Activated CD8-positive, alpha-beta T cell treated with anti-CD3 and anti-CD28 coated beads for 36 hours (primary cell): ENCODE measurements at regions not wholly inside any gene's neighbourhood (a gene's known extent, or its start where the extent isn't known, plus 50 kb on each side); places are given as distances from the start of the nearest gene placed in this dataset.
"Not testable (repeated sequence)": the region's sequence is repeated elsewhere in the genome, so short reads cannot be mapped to it uniquely, and the experiment has no call there.

ENCODE experiments used
- ATAC-seq: fragments of 200-7000 bp; cut with Tn5 transposase; one replicate; pipeline ENCODE4 v1.10.0; 2021; ENCODE audit warnings: mild to moderate bottlenecking, moderate library complexity
- CTCF ChIA-PET: fragments of 350-600 bp; sonication (Branson Sonifier 250); formaldehyde crosslinking; loops from one replicate; lab custom pipeline; 2021; ENCODE audit warnings: antibody characterized with exemption; lab: Charles Lee
- POLR2A ChIA-PET: fragments of 350-600 bp; sonication (Branson Sonifier 250); formaldehyde crosslinking; loops from one replicate; lab custom pipeline; 2021; ENCODE audit warnings: antibody characterized with exemption; lab: Charles Lee
- DNase-seq: peaks from one replicate; pipeline ENCODE4 v3.0.0-alpha.2; 2020
- H3K27ac Mint-ChIP-seq: one replicate; pipeline ENCODE4 v1.8.0; 2021; ENCODE audit warnings: mild to moderate bottlenecking, mixed read lengths
- H3K27me3 Mint-ChIP-seq: one replicate; pipeline ENCODE4 v1.8.0; 2021; ENCODE audit warnings: mixed read lengths
- H3K36me3 Mint-ChIP-seq: one replicate; pipeline ENCODE4 v1.8.0; 2021; ENCODE audit warnings: low read depth, mixed read lengths
- H3K4me1 Mint-ChIP-seq: one replicate; pipeline ENCODE4 v1.8.0; 2021; ENCODE audit warnings: low read depth, mixed read lengths
- H3K4me3 Mint-ChIP-seq: one replicate; pipeline ENCODE4 v1.8.0; 2021; ENCODE audit warnings: mild to moderate bottlenecking, moderate library complexity, mixed read lengths
- H3K9me3 Mint-ChIP-seq: one replicate; pipeline ENCODE4 v1.8.0; 2021; ENCODE audit warnings: mixed read lengths
- CTCF ChIP-seq: fragments of 200-600 bp; IDR thresholded peaks from one replicate; pipeline ENCODE4 v1.8.0; 2022; ENCODE audit warnings: antibody characterized with exemption, mild to moderate bottlenecking
- intact Hi-C: fragments of 100-400 bp; cut with micrococcal nuclease; formaldehyde crosslinking; loops from one replicate; pipeline ENCODE4 v1.10.0; 2022

DNA sequence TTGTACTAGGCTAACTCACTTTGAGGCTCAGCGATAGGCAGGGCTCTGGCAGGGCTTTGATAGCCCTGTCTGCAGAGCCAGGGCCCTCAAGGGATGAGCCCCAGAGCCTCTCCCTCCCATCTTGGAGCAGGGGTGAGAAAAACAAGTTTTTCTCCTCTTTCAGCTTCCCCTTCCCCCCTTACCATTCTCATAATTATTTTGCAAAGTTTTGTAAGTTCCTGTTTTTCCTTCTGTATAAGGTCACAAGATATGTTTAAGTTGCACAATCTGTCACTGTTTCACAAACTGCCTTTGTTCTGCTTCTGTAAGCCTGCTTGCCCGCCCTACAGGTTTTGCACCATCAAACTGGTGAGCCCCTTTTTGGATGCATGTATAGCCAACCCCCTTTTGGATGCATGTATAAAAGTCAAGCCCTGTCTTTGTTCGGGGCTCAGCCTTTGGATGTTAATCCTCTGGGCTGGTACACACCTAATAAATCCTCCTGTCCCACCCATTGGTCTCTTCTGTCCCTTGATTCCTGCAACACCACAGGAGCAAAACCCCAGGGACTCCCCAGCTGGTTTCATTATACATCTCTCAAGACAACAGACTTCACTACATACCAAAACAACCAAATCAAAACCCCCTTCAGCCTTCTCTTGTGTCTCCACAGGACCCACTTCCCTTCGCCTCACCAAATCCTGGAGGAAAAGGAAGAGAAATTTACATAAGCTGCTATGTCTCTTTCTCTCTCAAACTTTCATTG, 52.5 kb upstream of the RESF1 start:
- no peak for ATAC-seq
- no peak overlapping the region for H3K27ac Mint-ChIP-seq
- CTCF ChIA-PET: interaction anchor here (1.3 kb wide), 1 partner anchor 16 kb away, joined by 3 read pairs; no protein-coding TSS in a partner anchor

DNA sequence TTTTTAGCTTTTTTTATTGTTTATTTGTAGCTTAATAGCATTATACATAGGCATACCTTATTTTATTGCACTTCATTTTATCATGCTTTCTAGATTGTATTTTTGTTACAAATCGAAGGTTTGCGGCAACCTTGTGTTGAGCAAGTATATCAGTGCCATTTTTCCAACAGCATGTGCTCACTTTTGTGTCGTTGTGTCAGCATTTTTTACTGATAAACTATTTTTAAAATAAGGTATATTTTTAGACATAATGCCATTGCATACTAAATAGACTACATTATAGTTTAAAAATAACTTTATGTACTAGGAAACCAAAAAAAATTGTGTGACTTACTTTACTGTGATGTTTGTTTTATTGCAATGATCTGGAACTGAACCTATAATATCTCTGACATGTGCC, 56.2 kb upstream of the RESF1 start:
- DNase-seq (no peak), ATAC-seq (no peak)
- Mint-ChIP-seq H3K4me3 (no peak overlapping the region), H3K36me3 (peaks cover 34% of the 10 kb centered on the region), H3K27me3 (no peaks in the 10 kb centered on the region), H3K27ac (no peak overlapping the region), H3K4me1 (peaks cover 29% of the 10 kb centered on the region), H3K9me3 (peaks cover 32% of the 10 kb centered on the region)
- TF ChIP-seq CTCF: no peak
- ChIA-PET POLR2A (no interaction called here), CTCF (no interaction called here)
- intact Hi-C loops: no loop called here

More for the DNA sequence above, 52.5 kb upstream of the RESF1 start:
- POLR2A ChIA-PET: no interaction called here
- TF ChIP-seq CTCF: no peak
- Mint-ChIP-seq H3K9me3 (peaks cover 26% of the 10 kb centered on the region), H3K36me3 (peaks cover 19% of the 10 kb centered on the region), H3K27me3 (no peaks in the 10 kb centered on the region), H3K4me1 (peaks cover 16% of the 10 kb centered on the region), H3K4me3 (no peak overlapping the region)
- intact Hi-C loops: no loop called here
- DNase-seq: no peak

DNA sequence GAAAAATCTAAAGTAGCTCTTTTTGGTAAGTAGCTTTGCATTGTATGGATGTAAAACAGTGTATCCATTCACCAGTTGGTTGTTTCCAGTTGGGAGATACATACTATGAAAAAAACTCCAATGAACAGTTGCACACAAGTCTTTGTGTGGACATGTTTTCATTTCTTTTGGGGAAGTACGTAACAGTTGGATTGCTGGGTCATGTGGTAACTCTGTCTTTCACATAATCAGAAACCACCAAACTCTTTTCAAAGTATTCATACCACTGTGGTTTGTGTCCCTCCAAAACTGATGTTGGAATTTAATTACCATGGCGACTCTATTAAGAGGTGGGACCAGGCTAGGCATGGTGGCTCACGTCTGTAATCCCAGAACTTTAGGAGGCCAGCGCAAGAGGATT, 58.9 kb upstream of the RESF1 start:
- Mint-ChIP-seq H3K27me3 (no peaks in the 10 kb centered on the region), H3K9me3 (peaks cover 29% of the 10 kb centered on the region), H3K4me1 (peaks cover 34% of the 10 kb centered on the region), H3K36me3 (peaks cover 42% of the 10 kb centered on the region), H3K4me3 (no peak overlapping the region), H3K27ac (no peak overlapping the region)
- ChIA-PET CTCF (no interaction called here), POLR2A (no interaction called here)
- DNase-seq (no peak), ATAC-seq (no peak)
- intact Hi-C loops: no loop called here
- TF ChIP-seq CTCF: no peak

DNA sequence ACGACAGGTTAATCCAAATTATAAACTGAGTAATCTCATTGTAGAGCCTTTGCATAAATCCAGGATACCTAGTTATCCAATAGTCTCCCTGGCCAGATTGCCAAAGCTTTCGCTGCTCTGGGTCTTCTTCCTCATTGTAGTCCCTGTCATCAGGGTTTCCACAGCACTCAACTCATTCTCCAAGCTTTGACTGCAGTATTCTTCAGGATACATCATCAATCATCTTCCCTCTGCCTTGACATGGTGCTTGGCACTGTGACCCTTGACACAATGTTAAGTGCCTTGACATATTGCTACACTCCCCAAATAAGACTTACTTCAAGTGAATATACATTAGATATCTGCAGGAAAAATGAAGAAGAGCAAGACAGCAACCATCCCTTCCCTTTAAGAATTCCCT, 60.1 kb upstream of the RESF1 start:
- Mint-ChIP-seq H3K4me3 (no peak overlapping the region), H3K9me3 (peaks cover 36% of the 10 kb centered on the region), H3K27ac (peak overlapping the region; percentile 98), H3K27me3 (no peaks in the 10 kb centered on the region), H3K4me1 (peaks cover 39% of the 10 kb centered on the region), H3K36me3 (peaks cover 52% of the 10 kb centered on the region)
- no peak for TF ChIP-seq CTCF
- ChIA-PET CTCF (no interaction called here), POLR2A (no interaction called here)
- ATAC-seq (no peak), DNase-seq (no peak)
- intact Hi-C loops: loop anchor here (5.0 to 10.0 kb wide), 3 partner anchors 94 to 174 kb away; partner anchors contain the start of gene AMN1

DNA sequence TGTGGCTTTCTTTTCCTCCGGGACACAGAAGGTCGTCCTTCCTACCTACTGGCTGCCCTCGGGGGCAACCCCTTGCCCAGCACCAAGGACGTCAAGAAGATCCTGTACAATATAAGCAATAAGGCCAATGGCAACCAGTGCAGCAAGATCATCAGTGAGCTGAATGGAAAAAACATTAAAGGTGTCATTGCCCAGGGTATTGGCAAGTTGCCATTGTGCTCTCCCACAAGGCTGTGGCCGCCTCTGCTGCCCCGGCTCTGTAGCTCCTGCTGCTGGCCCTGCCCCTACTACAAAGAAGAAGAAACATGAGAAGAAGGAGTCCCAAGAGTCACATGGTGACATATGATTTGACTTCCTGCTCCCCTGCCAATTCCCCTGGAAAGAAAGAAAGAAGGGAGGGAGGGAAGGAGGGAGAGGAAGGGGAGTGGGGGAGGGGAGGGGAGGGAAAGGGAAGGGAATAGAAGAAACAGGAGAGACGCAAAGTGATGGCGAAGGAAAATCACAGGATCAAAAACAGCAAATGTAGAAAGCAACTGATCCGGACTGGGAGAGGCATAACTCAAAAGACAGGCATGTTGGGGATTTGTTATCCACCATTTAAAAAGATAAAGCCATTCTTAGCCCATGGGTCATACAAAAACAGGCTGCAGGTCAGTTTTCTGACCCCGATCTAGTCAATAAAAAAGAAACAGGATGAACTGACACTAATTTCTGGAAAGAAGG, 61.3 kb upstream of the RESF1 start:
- Mint-ChIP-seq H3K27ac (peak overlapping the region; percentile 98), H3K9me3 (peaks cover 42% of the 10 kb centered on the region), H3K36me3 (peaks cover 61% of the 10 kb centered on the region), H3K27me3 (no peaks in the 10 kb centered on the region), H3K4me3 (peak overlapping the region; percentile 32), H3K4me1 (peaks cover 45% of the 10 kb centered on the region)
- DNase-seq (peak; percentile 56), ATAC-seq (no peak)
- CTCF ChIA-PET: interaction anchor here (0.5 kb wide), 1 partner anchor 192 kb away, joined by 3 read pairs; no protein-coding TSS in a partner anchor
- intact Hi-C loops: loop anchor here (2.0 to 10.0 kb wide), 5 partner anchors 67 to 239 kb away; partner anchors contain the start of genes AMN1 and ETFBKMT
- TF ChIP-seq CTCF: no peak
- POLR2A ChIA-PET: no interaction called here

DNA sequence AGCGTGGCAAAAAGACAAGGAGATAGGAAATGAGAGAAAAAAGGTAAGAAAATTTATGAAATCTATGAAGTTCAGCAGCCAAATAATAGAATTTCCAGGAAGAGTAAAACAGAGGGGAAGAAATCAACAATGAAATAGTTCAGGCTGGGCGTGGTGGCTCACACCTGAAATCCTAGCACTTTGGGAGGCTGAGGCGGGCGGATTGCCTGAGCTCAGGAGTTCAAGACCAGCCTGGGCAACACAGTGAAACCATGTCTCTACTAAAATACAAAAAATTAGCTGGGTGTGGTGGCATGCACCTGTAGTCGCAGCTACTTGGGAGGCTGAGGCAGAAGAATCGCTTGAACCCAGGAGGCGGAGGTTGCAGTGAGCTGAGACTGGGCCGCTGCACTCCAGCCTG, 62.1 kb upstream of the RESF1 start:
- not testable (repeated sequence) for ATAC-seq
- H3K9me3 Mint-ChIP-seq: peaks cover 44% of the 10 kb centered on the region
- H3K4me3 Mint-ChIP-seq: peak overlapping the region; percentile 43

More for the DNA sequence above, 62.1 kb upstream of the RESF1 start:
- DNase-seq, H3K27me3 Mint-ChIP-seq, CTCF ChIA-PET: not testable (repeated sequence)
- intact Hi-C loops: loop anchor here (2.0 to 10.0 kb wide), 5 partner anchors 68 to 238 kb away; partner anchors contain the start of genes AMN1 and ETFBKMT
- Mint-ChIP-seq H3K36me3 (peaks cover 66% of the 10 kb centered on the region), H3K4me1 (peaks cover 48% of the 10 kb centered on the region), H3K27ac (peak overlapping the region; percentile 98)
- POLR2A ChIA-PET: interaction anchor here (1.4 to 2.0 kb wide), 3 partner anchors 22 to 62 kb away, joined by 3 to 10 read pairs (median 5); no protein-coding TSS in a partner anchor
